GM12891 (cell line): ENCODE measurements at regions not wholly inside any gene's neighbourhood (a gene's known extent, or its start where the extent isn't known, plus 50 kb on each side); places are given as distances from the start of the nearest gene placed in this dataset.

ENCODE experiments used
- PAX5 ChIP-seq: IDR thresholded peaks from 2 replicates; pipeline ENCODE4 v1.6.1; 2011; ENCODE audit warnings: low read length, moderate library complexity, mild to moderate bottlenecking; ENCODE audit not compliant: insufficient read depth, severe bottlenecking
- POLR2A ChIP-seq: IDR thresholded peaks from 2 replicates; pipeline ENCODE4 v1.6.1; 2011; ENCODE audit warnings: low read depth, low read length, control low read depth
- POLR2AphosphoS5 ChIP-seq: IDR thresholded peaks from 2 replicates; pipeline ENCODE4 v1.6.1; 2011; ENCODE audit warnings: low read depth, low read length, control low read depth
- TAF1 ChIP-seq: IDR thresholded peaks from 2 replicates; pipeline ENCODE4 v1.6.1; 2011; ENCODE audit warnings: low read depth, low read length, control low read depth

DNA sequence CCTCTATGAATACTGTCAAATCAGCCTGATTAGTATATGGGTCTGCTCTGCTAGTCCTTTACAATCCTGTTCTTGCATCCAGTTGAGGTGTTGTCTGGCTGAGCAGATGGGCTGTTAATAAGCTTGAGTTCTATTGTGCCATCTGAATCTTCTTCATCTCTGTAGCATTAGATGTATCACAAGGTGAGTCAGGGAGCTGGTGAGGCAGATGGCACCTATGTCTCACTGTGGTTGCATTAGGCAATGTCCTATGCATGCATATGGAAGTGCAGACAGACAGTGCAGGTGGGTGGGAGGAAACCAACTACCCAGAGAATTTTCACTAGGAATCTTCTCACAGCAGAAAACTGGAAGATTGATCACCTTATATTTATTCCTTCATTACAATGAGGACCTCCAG is 165.7 kb upstream of the STXBP6 start:
- no peak for TF ChIP-seq POLR2A
- TF ChIP-seq TAF1 = no peak
- no peak for TF ChIP-seq POLR2AphosphoS5
- no peak for TF ChIP-seq PAX5
